K562 (cell line): ENCODE measurements at regions not wholly inside any gene's neighbourhood (a gene's known extent, or its start where the extent isn't known, plus 50 kb on each side); places are given as distances from the start of the nearest gene placed in this dataset.

Experiments
- BMI1 ChIP-seq: fragments of 150-350 bp; IDR thresholded peaks from 2 replicates; pipeline ENCODE4 v1.6.1; 2014; ENCODE audit warnings: low read length
- CBX1 ChIP-seq: sonication (generic); IDR thresholded peaks from 2 replicates; pipeline ENCODE4 v1.6.1; 2016; ENCODE audit warnings: antibody characterized with exemption, low read depth, mild to moderate bottlenecking
- CGGBP1 ChIP-seq: fragments of 250-450 bp; sonication (Bioruptor Pico); IDR thresholded peaks from 2 replicates; pipeline ENCODE4 v1.9.0; 2021; ENCODE audit warnings: mild to moderate bottlenecking
- CLOCK ChIP-seq: fragments of 250-450 bp; sonication (Bioruptor Pico); IDR thresholded peaks from 2 replicates; pipeline ENCODE4 v1.4.0; 2020; ENCODE audit warnings: mild to moderate bottlenecking, moderate library complexity, borderline replicate concordance
- CREB3L1 ChIP-seq: fragments of 450-650 bp; IDR thresholded peaks from 2 replicates; pipeline ENCODE4 v1.6.1; 2014; ENCODE audit warnings: low read depth, mild to moderate bottlenecking, moderate library complexity, borderline replicate concordance
- EP300 ChIP-seq: IDR thresholded peaks from 2 replicates; pipeline ENCODE4 v1.6.1; 2012; ENCODE audit warnings: low read length, improper control_type of control experiment
- EP400 ChIP-seq: fragments of 450-650 bp; IDR thresholded peaks from 2 replicates; pipeline ENCODE4 v1.6.1; 2017; ENCODE audit warnings: antibody characterized with exemption, mild to moderate bottlenecking, moderate library complexity
- FOXK1 ChIP-seq: sonication (generic); formaldehyde crosslinking; IDR thresholded peaks from 2 replicates; pipeline ENCODE4 v1.8.0; 2022; ENCODE audit warnings: missing genetic modification reagents, mild to moderate bottlenecking, borderline replicate concordance
- HDAC3 ChIP-seq: fragments of 450-650 bp; IDR thresholded peaks from 2 replicates; pipeline ENCODE4 v1.6.1; 2018; ENCODE audit warnings: borderline replicate concordance, mild to moderate bottlenecking, moderate library complexity; ENCODE audit not compliant: partially characterized antibody
- HDGF ChIP-seq: fragments of 450-650 bp; IDR thresholded peaks from 2 replicates; pipeline ENCODE4 v1.6.1; 2016
- MBD2 ChIP-seq: sonication (generic); IDR thresholded peaks from 2 replicates; pipeline ENCODE4 v1.6.1; 2016; ENCODE audit warnings: low read depth, borderline replicate concordance
- MEF2D ChIP-seq: conservative IDR thresholded peaks from 2 replicates; pipeline ENCODE4 v1.6.1; 2016; ENCODE audit warnings: low read depth, missing genetic modification characterization, missing compliant biosample characterization
- RBFOX2 ChIP-seq: fragments of 200-400 bp; formaldehyde crosslinking; IDR thresholded peaks from 2 replicates; pipeline ENCODE4 v1.6.1; 2017; ENCODE audit warnings: low read depth, mild to moderate bottlenecking, low read length, moderate library complexity
- SAP30 ChIP-seq: fragments of 200-600 bp; sonication (generic); IDR thresholded peaks from 2 replicates; pipeline ENCODE4 v1.6.1; 2012; ENCODE audit warnings: borderline replicate concordance, low read depth, mild to moderate bottlenecking, moderate library complexity, low read length, control low read depth, inconsistent platforms; ENCODE audit not compliant: insufficient read depth, poor library complexity, severe bottlenecking
- SNRNP70 ChIP-seq: fragments of 200-400 bp; formaldehyde crosslinking; optimal IDR thresholded peaks from 2 replicates; pipeline ENCODE3; 2017; ENCODE audit warnings: low read depth, low read length
- TAF1 ChIP-seq: IDR thresholded peaks from 2 replicates; pipeline ENCODE4 v1.6.1; 2011; ENCODE audit warnings: mild to moderate bottlenecking, low read length, moderate library complexity; ENCODE audit not compliant: insufficient read depth, control insufficient read depth, severe bottlenecking; ENCODE audit errors: extremely low read depth
- TBP ChIP-seq: optimal IDR thresholded peaks from 2 replicates; pipeline ENCODE3; 2011; ENCODE audit warnings: low read depth, low read length, improper control_type of control experiment
- ZEB2 ChIP-seq: fragments of 450-650 bp; IDR thresholded peaks from 2 replicates; pipeline ENCODE4 v1.6.1; 2016
- ZNF133 ChIP-seq: fragments of 250-450 bp; sonication (Bioruptor Pico); IDR thresholded peaks from 2 replicates; pipeline ENCODE4 v1.4.0; 2020; ENCODE audit warnings: mild to moderate bottlenecking
- ZNF165 ChIP-seq: fragments of 250-450 bp; sonication (Bioruptor Pico); IDR thresholded peaks from 2 replicates; pipeline ENCODE4 v1.4.0; 2020; ENCODE audit warnings: borderline replicate concordance
- ZNF23 ChIP-seq: fragments of 250-450 bp; sonication (Bioruptor Pico); IDR thresholded peaks from 2 replicates; pipeline ENCODE4 v1.4.0; 2020; ENCODE audit warnings: mild to moderate bottlenecking
- ZNF280B ChIP-seq: fragments of 250-450 bp; sonication (Bioruptor Pico); IDR thresholded peaks from 2 replicates; pipeline ENCODE4 v1.5.1; 2021; ENCODE audit warnings: mild to moderate bottlenecking
- ZNF408 ChIP-seq: fragments of 250-450 bp; sonication (Bioruptor Pico); IDR thresholded peaks from 2 replicates; pipeline ENCODE4 v1.4.0; 2020; ENCODE audit warnings: low read depth, mild to moderate bottlenecking, moderate library complexity
- ZNF75A ChIP-seq: fragments of 450-650 bp; formaldehyde crosslinking; IDR thresholded peaks from 2 replicates; pipeline ENCODE4 v1.4.0; 2020; ENCODE audit warnings: mild to moderate bottlenecking
- ZSCAN29 ChIP-seq: fragments of 450-650 bp; IDR thresholded peaks from 2 replicates; pipeline ENCODE4 v1.6.1; 2017

GRCh38 chr7:84829719-84830118 is 357.1 kb downstream of the SEMA3D start (continued):
- TF ChIP-seq SAP30 (no peak), MBD2 (no peak), BMI1 (no peak), ZNF165 (CRISPR knock-in tag) (no peak), FOXK1 (CRISPR knock-in tag) (no peak), TBP (no peak), HDGF (no peak), ZEB2 (no peak), ZNF280B (CRISPR knock-in tag) (no peak), CBX1 (no peak), ZNF75A (CRISPR knock-in tag) (no peak), RBFOX2 (no peak), ZNF133 (CRISPR knock-in tag) (no peak), ZNF408 (no peak), TAF1 (no peak), MEF2D (tag) (no peak), ZNF23 (CRISPR knock-in tag) (no peak), CREB3L1 (no peak), ZSCAN29 (no peak), EP400 (no peak), CLOCK (CRISPR knock-in tag) (no peak), HDAC3 (no peak), CGGBP1 (CRISPR knock-in tag) (no peak), EP300 (peak; percentile 53), SNRNP70 (no peak)
